ENCODE measurements at regions not wholly inside any gene's neighbourhood (a gene's known extent, or its start where the extent isn't known, plus 50 kb on each side); places are given as distances from the start of the nearest gene placed in this dataset.

GRCh38 chr1:232562855-232563510, 67.0 kb downstream of the SIPA1L2 start:
- no peak for DNase-seq
- H3K27ac Mint-ChIP-seq, result no peak overlapping the region
- peaks cover 4% of the 10 kb centered on the region for H3K4me1 Mint-ChIP-seq
- H3K4me3 Mint-ChIP-seq, result no peak overlapping the region
- H3K9me3 Mint-ChIP-seq, result no peaks in the 10 kb centered on the region
- no peaks in the 10 kb centered on the region for H3K36me3 Mint-ChIP-seq
- H3K27me3 Mint-ChIP-seq, result peaks cover 3% of the 10 kb centered on the region

- Mint-ChIP-seq H3K27me3 (no peaks in the 10 kb centered on the region), H3K9me3 (no peaks in the 10 kb centered on the region), H3K27ac (no peak overlapping the region), H3K4me1 (peaks cover 5% of the 10 kb centered on the region), H3K36me3 (no peaks in the 10 kb centered on the region), H3K4me3 (no peak overlapping the region)
- DNase-seq, result no peak
These were observed 68.6 kb downstream of the SIPA1L2 start for GRCh38 chr1:232561381-232561780.

- Mint-ChIP-seq H3K27me3 (no peaks in the 10 kb centered on the region), H3K36me3 (no peaks in the 10 kb centered on the region), H3K4me1 (peaks cover 5% of the 10 kb centered on the region), H3K4me3 (no peak overlapping the region), H3K27ac (no peak overlapping the region), H3K9me3 (no peaks in the 10 kb centered on the region)
- no peak for DNase-seq
These were observed 69.0 kb downstream of the SIPA1L2 start for GRCh38 chr1:232560940-232561339.

- no peaks in the 10 kb centered on the region for H3K9me3 Mint-ChIP-seq
These were observed 71.0 kb downstream of the SIPA1L2 start for GRCh38 chr1:232558954-232559353.

GRCh38 chr1:232557502-232558191, 72.3 kb downstream of the SIPA1L2 start:
- Mint-ChIP-seq H3K27ac (no peak overlapping the region), H3K9me3 (no peaks in the 10 kb centered on the region)

More at GRCh38 chr1:232558954-232559353, 71.0 kb downstream of the SIPA1L2 start:
- Mint-ChIP-seq H3K27ac (no peak overlapping the region), H3K27me3 (no peaks in the 10 kb centered on the region), H3K36me3 (no peaks in the 10 kb centered on the region), H3K4me1 (peaks cover 5% of the 10 kb centered on the region), H3K4me3 (no peak overlapping the region)
- DNase-seq, result no peak

GRCh38 chr1:232557096-232557495, 72.8 kb downstream of the SIPA1L2 start:
- peaks cover 5% of the 10 kb centered on the region for H3K4me1 Mint-ChIP-seq
- H3K4me3 Mint-ChIP-seq, result no peak overlapping the region
- H3K27ac Mint-ChIP-seq, result no peak overlapping the region
- DNase-seq, result no peak
- H3K9me3 Mint-ChIP-seq, result no peaks in the 10 kb centered on the region
- no peaks in the 10 kb centered on the region for H3K27me3 Mint-ChIP-seq
- no peaks in the 10 kb centered on the region for H3K36me3 Mint-ChIP-seq

More at GRCh38 chr1:232557502-232558191, 72.3 kb downstream of the SIPA1L2 start:
- DNase-seq, result no peak
- Mint-ChIP-seq H3K4me3 (no peak overlapping the region), H3K36me3 (no peaks in the 10 kb centered on the region), H3K27me3 (no peaks in the 10 kb centered on the region), H3K4me1 (peaks cover 5% of the 10 kb centered on the region)

GRCh38 chr1:232556351-232556750, 73.6 kb downstream of the SIPA1L2 start:
- Mint-ChIP-seq H3K27ac (no peak overlapping the region), H3K4me1 (peaks cover 5% of the 10 kb centered on the region), H3K27me3 (peaks cover under 1% of the 10 kb centered on the region), H3K36me3 (no peaks in the 10 kb centered on the region), H3K9me3 (no peaks in the 10 kb centered on the region), H3K4me3 (no peak overlapping the region)
- no peak for DNase-seq

- Mint-ChIP-seq H3K27me3 (peaks cover 3% of the 10 kb centered on the region), H3K27ac (no peak overlapping the region), H3K36me3 (no peaks in the 10 kb centered on the region), H3K4me3 (no peak overlapping the region), H3K9me3 (no peaks in the 10 kb centered on the region), H3K4me1 (peaks cover 5% of the 10 kb centered on the region)
- no peak for DNase-seq
These were observed 74.3 kb downstream of the SIPA1L2 start for GRCh38 chr1:232555494-232556210.

- H3K9me3 Mint-ChIP-seq, result no peaks in the 10 kb centered on the region
- no peak for DNase-seq
- no peak overlapping the region for H3K27ac Mint-ChIP-seq
- H3K4me1 Mint-ChIP-seq, result peaks cover 5% of the 10 kb centered on the region
- H3K27me3 Mint-ChIP-seq, result peaks cover 3% of the 10 kb centered on the region
- no peaks in the 10 kb centered on the region for H3K36me3 Mint-ChIP-seq
- H3K4me3 Mint-ChIP-seq, result no peak overlapping the region
These were observed 75.5 kb downstream of the SIPA1L2 start for GRCh38 chr1:232554409-232554808.

- DNase-seq, result no peak
- Mint-ChIP-seq H3K27ac (no peak overlapping the region), H3K27me3 (peaks cover 3% of the 10 kb centered on the region), H3K4me3 (no peak overlapping the region), H3K4me1 (peaks cover 5% of the 10 kb centered on the region), H3K36me3 (no peaks in the 10 kb centered on the region), H3K9me3 (no peaks in the 10 kb centered on the region)
These were observed 76.1 kb downstream of the SIPA1L2 start for GRCh38 chr1:232553809-232554208.

GRCh38 chr1:232553050-232553754, 76.7 kb downstream of the SIPA1L2 start:
- Mint-ChIP-seq H3K36me3 (no peaks in the 10 kb centered on the region), H3K27ac (no peak overlapping the region), H3K27me3 (peaks cover 3% of the 10 kb centered on the region), H3K4me1 (peaks cover 4% of the 10 kb centered on the region), H3K4me3 (no peak overlapping the region), H3K9me3 (no peaks in the 10 kb centered on the region)
- no peak for DNase-seq

- H3K4me3 Mint-ChIP-seq, result no peak overlapping the region
- peaks cover 3% of the 10 kb centered on the region for H3K27me3 Mint-ChIP-seq
- no peaks in the 10 kb centered on the region for H3K4me1 Mint-ChIP-seq
- no peaks in the 10 kb centered on the region for H3K9me3 Mint-ChIP-seq
- H3K36me3 Mint-ChIP-seq, result no peaks in the 10 kb centered on the region
- no peak overlapping the region for H3K27ac Mint-ChIP-seq
- no peak for DNase-seq
These were observed 78.5 kb downstream of the SIPA1L2 start for GRCh38 chr1:232551386-232551785.

GRCh38 chr1:232550007-232550406, 79.9 kb downstream of the SIPA1L2 start:
- no peak for DNase-seq
- Mint-ChIP-seq H3K9me3 (no peaks in the 10 kb centered on the region), H3K4me3 (no peak overlapping the region), H3K36me3 (no peaks in the 10 kb centered on the region), H3K27ac (no peak overlapping the region), H3K27me3 (peaks cover 3% of the 10 kb centered on the region), H3K4me1 (no peaks in the 10 kb centered on the region)

GRCh38 chr1:232548691-232549090, 81.2 kb downstream of the SIPA1L2 start:
- Mint-ChIP-seq H3K4me3 (no peak overlapping the region), H3K4me1 (no peaks in the 10 kb centered on the region), H3K27me3 (peaks cover 3% of the 10 kb centered on the region), H3K27ac (no peak overlapping the region), H3K36me3 (no peaks in the 10 kb centered on the region), H3K9me3 (no peaks in the 10 kb centered on the region)
- DNase-seq, result no peak

- DNase-seq, result no peak
- no peak overlapping the region for H3K27ac Mint-ChIP-seq
- no peak overlapping the region for H3K4me3 Mint-ChIP-seq
These were observed 81.9 kb downstream of the SIPA1L2 start for GRCh38 chr1:232547938-232548484.

More at GRCh38 chr1:232547938-232548484, 81.9 kb downstream of the SIPA1L2 start:
- Mint-ChIP-seq H3K27me3 (peaks cover 3% of the 10 kb centered on the region), H3K9me3 (no peaks in the 10 kb centered on the region), H3K4me1 (no peaks in the 10 kb centered on the region), H3K36me3 (peaks cover 1% of the 10 kb centered on the region)

All from activated naive CD8-positive, alpha-beta T cell treated with anti-CD3 and anti-CD28 coated beads for 36 hours (primary cell).